GM12864 (cell line): ENCODE measurements at regions not wholly inside any gene's neighbourhood (a gene's known extent, or its start where the extent isn't known, plus 50 kb on each side); places are given as distances from the start of the nearest gene placed in this dataset.

Experiments used
- DNase-seq: peaks from one replicate; pipeline ENCODE4 v3.0.0-alpha.2; 2011; ENCODE audit warnings: low read depth
- H3K4me3 ChIP-seq: 2 replicates; pipeline ENCODE4 v1.5.1; 2011; ENCODE audit warnings: mild to moderate bottlenecking, low read depth, low read length, control low read depth
- TF ChIP-seq, protein P1 (sequence below): IDR thresholded peaks from 2 replicates; pipeline ENCODE4 v1.5.1; 2011; ENCODE audit warnings: low read depth, mild to moderate bottlenecking, moderate library complexity, low read length, control low read depth, inconsistent platforms; ENCODE audit errors: missing control alignments

DNA sequence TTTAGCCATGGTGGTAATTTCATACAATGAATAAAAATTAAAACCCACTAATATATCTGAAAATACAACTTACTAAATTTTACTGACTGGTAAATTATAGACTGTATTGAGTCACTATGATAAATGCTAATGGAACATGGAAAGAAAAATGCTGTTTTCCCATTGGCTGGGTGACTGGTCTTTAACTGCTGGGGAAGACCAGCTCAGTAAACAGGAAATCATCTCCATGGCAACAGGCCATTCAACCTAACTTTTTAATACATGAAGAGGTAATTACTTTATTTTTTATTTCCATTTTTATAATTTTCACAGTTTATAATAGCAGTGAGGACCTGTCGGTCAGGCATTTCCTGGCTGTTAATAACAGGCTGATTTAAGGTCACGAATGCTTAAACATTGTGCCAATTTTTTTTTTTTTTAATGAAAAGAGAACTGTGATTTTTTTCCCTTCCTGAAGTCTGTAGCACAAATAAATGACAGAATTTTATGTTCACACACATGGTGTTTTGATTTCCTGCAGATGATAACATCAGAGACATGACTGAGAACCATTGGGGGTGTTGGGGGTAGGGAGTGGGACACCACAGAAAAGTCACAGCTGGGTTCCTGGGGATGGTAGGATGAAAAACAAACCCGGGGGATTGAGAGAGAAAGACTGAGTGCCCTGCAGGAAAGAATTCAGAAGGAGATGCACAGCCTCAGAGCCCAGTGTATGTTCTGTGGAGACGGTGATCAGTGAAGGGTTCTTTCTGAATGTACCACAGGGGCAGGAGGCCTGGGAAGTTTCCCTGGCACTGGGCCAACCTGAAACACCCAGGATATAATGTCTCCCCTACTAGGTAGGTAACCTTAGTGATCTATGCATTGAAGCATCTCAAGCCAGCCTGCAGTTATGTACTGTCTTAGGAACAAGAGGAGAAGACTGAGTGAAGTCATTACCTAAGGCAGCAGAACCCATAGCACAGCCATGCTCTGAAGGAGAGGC is 297.1 kb downstream of the COG6 start:
- no peak overlapping the region for H3K4me3 ChIP-seq
- DNase-seq = no peak
- TF ChIP-seq, protein P1, sequence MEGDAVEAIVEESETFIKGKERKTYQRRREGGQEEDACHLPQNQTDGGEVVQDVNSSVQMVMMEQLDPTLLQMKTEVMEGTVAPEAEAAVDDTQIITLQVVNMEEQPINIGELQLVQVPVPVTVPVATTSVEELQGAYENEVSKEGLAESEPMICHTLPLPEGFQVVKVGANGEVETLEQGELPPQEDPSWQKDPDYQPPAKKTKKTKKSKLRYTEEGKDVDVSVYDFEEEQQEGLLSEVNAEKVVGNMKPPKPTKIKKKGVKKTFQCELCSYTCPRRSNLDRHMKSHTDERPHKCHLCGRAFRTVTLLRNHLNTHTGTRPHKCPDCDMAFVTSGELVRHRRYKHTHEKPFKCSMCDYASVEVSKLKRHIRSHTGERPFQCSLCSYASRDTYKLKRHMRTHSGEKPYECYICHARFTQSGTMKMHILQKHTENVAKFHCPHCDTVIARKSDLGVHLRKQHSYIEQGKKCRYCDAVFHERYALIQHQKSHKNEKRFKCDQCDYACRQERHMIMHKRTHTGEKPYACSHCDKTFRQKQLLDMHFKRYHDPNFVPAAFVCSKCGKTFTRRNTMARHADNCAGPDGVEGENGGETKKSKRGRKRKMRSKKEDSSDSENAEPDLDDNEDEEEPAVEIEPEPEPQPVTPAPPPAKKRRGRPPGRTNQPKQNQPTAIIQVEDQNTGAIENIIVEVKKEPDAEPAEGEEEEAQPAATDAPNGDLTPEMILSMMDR = no peak

DNA sequence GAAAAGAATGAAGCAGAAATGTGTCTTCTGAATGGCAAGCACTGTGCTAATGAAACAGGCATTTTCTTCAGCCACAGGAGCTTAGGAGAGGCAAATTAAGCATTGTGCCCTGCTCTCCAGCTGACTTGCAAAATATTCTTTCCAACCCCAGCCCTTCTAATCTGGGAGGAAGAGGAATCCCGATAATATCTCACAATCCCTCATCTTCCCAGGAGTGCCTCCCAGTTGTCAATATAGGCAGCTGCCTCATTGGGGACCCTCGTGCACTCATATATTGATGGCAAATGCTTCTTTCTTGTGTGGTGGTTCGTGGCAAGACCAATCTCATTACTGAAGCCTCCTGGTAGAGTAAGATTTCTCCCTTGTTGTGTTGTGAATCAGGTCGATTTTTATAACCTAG is 299.0 kb downstream of the COG6 start:
- no peak for DNase-seq
- H3K4me3 ChIP-seq = no peak overlapping the region
- TF ChIP-seq, protein P1 = no peak

DNA sequence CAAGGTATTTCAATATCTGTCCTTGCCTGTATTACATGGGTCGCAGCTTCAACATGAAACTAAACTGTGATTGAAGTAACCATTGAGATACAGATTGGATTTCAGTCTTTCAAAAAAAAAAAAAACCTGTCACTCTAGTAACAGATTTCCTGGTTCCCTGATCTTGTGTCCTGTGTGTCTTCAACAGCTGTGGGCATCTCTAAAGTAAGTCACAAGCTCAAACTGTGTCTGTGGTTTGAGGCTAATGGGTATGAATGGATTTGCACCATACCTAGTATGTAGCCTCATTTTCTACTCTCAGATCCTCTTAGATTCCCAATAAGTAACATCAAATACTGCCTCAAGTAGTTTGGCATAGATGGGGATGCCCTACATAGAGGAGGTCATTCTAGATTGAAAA is 300.1 kb downstream of the COG6 start:
- DNase-seq = no peak
- TF ChIP-seq, protein P1 = no peak
- H3K4me3 ChIP-seq = no peak overlapping the region

DNA sequence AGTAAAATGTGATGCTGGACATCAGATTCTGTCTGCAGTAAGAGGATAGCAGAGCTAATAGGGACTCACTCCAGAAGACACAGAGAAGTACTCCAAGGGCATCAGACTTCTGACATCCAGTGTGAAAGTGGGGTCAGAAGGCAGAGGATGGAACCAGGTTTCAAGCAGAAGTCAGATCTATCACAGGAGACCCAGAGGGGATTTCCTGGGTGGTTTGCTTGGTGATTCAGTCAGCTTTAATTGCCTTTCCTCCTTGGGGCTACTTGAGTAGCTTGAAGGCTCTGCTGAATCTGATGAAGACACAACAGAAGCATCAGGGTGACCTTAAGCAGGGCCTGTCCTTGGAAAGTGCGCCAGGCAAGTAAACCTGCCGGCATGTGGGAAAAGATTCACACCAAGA is 300.6 kb downstream of the COG6 start:
- no peak overlapping the region for H3K4me3 ChIP-seq
- no peak for DNase-seq
- TF ChIP-seq, protein P1 = no peak

DNA sequence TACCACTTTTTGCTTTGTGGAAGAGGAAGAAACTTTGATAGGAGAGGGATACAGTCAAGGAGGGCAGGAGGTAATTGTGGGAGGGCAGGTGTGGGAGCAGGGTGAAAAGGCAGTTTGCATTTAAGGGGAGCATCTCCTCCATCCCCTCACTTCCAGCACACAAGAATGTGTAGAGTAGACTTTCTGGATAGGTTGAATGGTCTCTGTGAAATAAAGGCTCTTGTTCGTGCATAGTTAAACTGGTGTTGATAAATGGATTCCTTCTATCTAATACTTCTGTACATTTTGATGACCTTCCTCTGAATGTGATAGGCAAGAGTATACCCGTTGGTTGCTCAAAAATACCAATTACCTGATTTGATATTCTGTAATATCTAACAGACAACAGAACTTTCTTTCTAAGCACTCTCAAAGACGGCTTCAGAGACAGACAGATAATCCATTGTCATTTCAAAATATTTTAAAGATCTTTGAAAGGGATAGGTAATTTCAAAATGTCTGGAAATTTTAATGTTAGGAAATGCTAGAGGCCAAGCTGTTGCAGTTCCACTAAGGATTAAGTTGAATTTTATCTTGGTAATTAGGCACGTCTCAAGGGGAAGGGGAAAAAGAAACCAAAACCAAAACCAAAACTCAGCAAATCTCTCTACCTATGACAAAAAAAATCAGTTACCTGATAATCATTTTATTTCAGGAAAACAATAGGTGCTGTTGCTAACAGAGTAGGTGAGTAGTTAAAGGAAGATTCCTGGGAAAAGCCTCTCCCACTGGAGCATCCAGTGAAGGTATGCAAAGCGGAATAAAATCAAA is 302.6 kb downstream of the COG6 start:
- H3K4me3 ChIP-seq = no peak overlapping the region
- TF ChIP-seq, protein P1 = no peak
- no peak for DNase-seq

DNA sequence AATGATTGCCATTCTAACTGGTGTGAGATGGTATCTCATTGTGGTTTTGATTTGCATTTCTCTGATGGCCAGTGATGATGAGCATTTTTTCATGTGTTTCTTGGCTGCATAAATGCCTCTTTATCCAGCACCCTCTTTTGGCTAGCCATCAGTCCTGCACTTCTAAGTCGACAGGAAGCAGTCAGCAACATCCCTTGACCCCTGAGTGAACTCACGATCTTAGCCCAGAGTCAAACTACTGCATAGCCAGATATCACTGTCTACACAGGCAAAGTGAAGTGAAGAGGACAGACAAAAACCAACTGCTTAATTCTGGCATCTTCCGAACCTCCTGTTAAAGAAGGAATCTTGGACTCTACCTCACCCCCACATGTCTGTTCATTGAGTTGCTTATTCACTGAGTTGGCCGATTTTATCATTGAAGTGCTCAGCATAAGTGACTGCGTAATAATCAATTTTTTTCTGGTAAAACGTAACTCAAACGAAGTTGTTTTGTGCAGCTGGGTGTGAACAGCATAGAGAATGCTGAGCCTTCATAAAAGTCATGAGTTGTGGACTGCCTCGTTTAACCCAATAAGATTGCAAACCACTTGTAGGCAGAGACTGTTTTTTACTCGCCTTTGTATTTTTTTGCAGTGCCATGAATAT is 304.2 kb downstream of the COG6 start:
- no peak for DNase-seq
- H3K4me3 ChIP-seq = no peak overlapping the region
- TF ChIP-seq, protein P1 = no peak
